ENCODE measurements at regions not wholly inside any gene's neighbourhood (a gene's known extent, or its start where the extent isn't known, plus 50 kb on each side); places are given as distances from the start of the nearest gene placed in this dataset.

DNA sequence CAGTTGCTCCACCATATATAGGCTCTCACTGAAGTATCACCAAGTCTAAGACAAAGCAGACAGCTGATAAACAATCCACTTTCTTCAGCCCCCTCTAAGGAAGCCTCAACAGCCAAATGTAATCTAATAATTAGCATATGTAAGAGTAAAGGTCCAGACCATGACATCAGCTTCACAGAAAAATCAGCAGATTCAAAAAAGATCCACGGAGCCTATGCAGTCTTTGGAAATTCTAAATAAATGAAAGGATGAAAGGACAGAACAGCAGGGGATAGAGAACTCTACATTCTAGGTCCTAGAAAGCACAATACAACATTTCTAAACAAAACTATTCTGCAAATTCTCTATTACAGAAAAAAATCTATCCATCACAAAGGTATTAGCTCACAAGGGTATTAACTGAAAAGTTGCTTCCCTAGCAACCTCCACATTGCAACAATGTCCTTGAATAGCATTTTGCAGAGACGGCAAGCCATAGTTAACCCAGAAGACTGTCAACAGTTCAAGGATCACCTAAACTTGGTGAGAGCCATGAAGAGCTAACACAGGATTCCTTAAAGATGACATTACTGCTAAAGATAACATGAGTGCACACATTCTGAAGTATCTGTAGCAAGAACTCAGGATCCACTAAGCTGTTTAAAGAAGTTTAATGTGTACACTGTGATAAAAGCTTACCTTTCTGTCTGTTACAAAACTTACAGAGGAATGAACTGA, 74.3 kb downstream of the SIPA1L2 start:
- DNase-seq (ENCODE audit: low read depth), result peak; percentile 12

DNA sequence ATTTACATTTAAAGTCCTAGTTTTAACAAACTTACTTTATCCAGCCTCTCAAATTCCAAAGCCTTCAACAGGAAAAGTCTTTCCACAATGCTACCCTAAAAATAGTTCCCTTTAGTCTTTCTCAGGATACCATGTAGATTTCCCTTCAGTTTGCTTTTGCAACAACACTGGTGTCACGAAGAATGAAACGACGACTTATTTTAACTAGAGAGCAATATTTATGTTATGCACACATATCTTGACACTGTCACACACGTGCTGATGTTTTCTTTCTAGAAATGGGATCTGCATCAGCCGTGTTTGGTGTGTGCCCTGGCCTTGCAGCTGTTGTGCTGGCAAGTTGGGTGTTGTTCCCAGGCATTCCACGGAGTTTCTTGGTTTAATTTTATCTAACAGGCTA, 75.5 kb downstream of the SIPA1L2 start:
- DNase-seq (ENCODE audit: low read depth), result peak; percentile 12

DNA sequence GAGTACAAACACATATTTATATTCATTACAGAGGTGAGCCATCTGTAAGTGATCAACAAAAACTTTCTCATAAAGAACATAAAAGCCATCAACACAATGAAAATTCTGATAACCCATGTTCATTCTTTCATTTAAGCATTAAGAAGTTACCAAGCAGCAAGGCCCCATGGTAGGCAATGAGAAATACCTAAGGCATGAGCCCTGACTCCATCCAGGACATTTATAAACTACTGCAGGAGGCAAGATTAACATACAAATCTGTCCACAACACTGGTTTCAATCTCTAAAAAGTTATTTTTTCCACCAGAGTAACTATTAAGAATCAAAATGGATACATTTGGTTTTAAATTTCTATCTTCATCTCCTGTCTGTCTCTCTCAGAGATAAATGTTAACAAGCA, 76.1 kb downstream of the SIPA1L2 start:
- DNase-seq (ENCODE audit: low read depth), result peak; percentile 61

DNA sequence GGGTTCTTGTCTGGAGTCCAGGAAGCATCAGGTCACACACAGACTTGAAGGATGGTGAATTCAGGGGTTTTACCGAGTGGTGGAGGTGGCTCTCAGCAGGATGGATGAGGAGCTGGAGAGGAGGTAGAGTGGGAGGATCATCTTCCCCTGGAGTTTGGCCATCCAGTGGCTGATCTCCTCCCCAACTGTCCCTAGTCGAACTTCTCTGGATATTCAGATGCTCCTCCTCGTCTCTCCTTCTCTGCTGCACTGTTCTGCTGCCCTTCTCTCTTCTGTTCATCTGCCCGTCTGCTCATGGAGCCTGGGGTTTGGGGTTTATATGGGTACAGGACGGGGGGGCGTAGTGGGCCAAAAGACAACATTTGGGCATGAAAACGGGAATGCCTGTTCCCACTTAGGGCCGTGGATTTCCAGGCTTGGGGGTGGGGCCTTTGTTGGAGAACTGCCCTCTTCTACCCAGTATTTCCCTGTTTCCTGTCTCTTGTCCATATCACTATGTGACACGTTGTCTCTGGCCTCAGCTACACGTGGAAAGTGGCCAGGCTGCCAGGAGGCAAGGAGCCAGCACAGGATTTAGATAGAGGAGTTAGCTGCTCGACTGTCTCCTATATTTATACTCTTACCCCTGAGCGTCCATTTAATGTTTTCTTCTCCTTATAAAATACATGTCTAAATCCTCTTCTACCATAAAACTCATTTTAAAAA, 76.7 kb downstream of the SIPA1L2 start:
- peak; percentile 51 for DNase-seq (ENCODE audit: low read depth)

DNA sequence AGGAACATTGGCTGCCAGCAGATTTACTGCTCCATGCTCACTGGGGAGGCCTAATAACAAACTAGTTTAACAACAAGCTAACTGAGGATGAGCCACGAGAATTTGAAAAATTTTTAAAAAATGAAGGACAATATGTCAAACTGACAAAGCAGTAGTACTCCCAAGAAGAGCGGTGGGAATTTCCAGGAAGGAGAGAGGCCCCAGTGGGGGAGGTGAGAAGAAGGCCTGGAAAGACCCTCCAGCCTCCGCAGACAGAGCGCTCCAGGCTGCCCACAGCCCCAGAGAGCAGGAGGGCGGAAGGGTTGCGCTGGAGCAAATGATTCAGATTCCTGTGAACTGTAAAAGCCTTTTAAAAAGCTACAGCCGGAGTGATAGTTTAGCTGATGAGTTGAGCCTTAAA, 78.5 kb downstream of the SIPA1L2 start:
- DNase-seq (ENCODE audit: low read depth), result no peak

DNA sequence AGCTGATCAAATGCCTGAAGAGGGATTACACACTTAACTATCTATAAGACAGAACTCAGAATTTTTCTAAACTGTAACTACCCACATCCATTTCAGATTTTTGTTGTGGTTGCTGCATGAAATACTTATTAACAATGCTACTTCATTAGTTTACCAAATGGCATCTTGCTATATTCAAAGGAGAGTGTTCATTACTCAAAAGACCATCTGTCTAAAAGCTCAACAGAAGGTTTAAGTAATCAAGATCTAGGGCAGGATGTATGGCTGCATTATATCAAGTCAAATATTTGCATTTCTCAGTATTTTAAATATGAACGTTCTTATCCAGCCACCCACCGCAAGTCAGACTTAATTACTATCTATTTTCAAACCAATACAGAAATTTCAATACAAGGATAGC, 79.9 kb downstream of the SIPA1L2 start:
- no peak for DNase-seq (ENCODE audit: low read depth)

DNA sequence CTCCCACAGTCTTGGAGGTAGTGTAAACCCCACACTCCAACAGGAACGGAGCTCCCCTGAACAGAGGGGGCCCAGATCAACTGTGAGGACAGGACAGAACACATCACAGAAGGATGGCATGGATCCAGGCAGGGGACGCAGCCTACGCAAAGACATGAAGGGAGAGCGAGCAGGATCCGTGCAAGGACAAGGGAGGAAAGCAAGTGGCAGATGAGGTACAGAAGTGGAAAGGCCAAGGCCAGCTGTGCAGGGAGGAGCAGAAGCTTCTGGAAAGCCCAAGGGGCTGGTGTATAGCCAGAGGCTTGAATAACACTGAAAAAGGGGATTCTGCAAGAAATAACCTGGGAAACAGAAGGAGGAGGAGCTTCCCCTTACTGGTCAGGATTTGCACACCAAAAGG, 81.2 kb downstream of the SIPA1L2 start:
- no peak for DNase-seq (ENCODE audit: low read depth)

DNA sequence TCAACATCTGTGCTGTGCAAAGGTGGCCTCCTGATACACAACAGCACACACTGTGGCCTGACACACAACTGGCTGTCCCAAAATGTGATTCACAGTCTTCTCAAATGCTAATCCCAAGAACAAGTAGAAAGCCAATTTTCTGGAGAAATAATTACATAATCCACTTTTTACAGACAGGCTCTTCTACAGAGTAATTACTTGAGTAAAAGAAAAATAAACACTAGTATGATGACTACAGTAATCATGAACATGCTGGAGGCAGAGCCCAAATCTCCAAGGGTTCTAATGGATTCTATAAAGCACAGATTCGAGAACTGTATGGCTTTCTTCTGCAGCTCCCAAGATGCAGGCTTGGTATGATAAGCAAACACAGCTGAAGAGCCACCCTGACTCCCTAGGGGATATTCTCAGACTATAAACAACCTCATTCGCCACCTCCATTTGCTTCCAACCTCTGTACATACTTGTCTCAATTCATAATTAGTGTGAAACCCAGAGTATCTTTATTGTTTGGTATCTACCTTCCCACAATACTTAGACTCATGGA, 81.9 kb downstream of the SIPA1L2 start:
- peak; percentile 28 for DNase-seq (ENCODE audit: low read depth)

DNA sequence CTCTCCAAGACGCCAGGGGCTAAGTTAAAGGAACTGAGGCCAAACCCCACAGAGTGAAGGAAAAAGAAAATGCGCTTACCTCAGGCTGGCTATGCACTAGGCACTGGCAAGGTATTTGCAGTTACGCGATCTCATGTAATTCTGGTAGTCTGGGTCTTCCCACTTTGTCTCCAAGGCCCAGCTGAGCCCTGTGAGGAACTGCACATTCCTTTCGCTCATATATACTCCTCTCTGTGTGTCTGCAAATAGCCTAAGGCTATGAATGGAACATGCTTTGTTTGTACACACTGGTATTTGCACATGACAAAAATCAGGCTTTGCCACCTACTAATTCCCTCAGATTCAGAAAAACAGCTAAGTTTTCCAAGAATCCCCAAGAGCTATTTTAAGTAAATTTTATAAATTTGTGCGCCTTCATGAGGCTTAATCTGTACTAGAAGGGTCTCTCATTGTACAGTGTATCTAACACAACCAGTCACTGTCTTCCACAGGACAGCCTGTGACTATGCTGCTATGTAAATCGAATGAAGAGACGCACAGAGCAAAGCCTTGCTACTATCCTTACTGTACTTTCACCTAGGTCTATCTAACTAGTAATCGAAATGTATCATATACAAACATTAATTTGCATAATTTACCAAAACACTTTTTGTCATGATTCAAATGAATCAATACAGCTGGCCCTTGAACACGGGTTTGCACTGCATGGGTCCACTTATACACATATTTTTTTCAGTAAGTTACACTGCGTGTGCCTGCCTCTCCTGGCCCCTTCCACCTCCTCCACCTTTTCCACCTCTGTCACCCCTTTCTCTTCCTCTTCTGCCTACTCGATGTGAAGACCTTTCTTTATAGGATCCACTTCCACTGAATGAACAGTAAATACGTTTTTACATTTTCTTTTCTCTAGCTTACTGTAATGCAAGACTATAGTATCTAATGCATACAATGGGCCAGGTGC, 87.0 kb downstream of the SIPA1L2 start:
- peak; percentile 11 for DNase-seq (ENCODE audit: low read depth)

DNA sequence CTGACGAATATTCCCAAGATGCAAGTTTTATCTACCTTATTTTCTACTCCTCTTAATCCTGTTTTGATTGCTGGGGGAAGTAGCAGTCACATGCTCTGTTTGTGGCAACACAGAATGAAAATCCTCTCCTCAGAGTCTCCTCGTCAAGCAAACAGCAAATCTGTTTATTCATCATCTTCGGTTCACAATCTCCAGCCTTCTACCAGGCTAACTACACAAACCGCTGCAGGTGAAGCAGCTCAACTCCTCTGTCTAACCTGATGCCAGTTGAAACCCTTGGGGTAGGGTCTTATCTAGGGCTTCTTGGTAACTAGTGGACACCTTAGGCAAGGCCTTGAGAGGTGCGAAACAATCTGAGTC, 91.0 kb downstream of the SIPA1L2 start:
- no peak for DNase-seq (ENCODE audit: low read depth)

DNA sequence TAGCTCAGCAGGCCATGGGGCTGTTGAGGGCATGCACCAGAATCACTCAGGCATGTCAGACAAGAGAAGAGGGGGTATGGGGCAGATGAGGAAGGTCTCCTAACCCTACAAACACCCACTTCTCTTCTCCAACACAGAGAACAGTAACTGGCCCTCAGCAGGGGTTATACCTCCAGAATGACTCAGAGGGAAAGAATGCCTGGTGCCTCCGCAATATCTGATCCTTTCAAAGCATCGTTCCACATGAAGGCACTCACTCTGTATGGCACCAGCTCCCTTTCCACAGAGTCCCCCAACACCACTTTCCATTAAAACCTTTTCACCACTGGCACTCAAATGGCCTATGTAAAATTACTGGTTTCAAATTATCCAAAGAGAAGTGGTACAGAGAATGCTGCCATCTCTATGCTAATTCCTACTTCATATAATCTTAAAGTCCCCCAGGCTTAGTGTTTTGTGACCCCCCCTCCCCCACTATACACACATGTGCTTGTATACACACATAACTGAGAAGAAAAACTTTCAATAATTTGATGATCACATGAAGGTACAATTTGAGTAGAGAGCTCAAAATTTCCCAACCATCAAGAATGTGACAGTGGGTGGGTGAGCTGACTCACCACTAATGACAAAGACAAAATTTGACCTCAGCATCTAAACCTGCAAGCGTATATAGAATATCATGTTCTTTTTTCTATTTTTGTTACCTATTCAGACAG, 91.5 kb downstream of the SIPA1L2 start:
- peak; percentile 32 for DNase-seq (ENCODE audit: low read depth)

DNA sequence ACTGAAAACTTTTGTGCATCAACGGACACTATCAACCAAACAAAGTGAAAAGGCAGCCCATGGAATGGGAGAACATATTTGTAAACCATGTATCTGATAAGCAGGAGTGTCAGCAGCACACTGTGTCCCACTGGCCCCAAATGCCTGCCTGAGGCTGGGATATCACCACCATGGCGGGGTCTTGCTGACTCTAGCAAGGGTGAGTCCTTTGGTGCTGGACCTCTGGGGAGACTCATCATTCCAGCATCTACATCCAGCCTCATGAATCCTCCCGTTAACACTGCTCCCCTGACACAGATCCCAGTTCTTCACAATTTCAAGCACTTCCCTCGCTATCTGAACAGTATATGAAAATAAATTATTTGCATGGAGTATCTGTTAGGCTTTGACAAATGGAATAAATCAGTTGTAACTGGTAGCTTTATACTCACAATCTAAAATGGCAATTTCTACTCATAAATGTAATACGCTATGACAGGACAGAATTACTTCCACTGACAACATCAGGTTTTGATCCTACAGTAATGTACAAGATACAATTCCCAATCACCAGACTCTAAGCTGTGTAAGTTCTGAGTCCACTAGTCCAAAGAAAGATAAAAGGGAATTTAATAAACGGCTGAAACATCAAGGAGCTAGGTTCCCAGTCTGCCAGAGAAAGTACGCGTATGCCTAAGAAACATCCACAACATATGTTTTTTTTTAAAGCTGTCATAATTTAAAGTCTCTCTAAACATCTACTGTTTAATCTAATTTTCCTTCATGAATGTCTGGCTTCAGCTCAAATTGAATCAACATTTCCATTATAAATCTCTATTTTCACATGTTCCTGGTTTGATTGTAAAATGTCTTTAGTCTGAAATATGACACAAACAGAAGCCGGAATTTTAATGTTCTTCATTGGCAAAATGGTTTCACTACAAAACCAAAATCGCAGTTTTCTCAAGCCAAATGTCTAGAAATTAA, 95.1 kb downstream of the SIPA1L2 start:
- no peak for DNase-seq (ENCODE audit: low read depth)

DNA sequence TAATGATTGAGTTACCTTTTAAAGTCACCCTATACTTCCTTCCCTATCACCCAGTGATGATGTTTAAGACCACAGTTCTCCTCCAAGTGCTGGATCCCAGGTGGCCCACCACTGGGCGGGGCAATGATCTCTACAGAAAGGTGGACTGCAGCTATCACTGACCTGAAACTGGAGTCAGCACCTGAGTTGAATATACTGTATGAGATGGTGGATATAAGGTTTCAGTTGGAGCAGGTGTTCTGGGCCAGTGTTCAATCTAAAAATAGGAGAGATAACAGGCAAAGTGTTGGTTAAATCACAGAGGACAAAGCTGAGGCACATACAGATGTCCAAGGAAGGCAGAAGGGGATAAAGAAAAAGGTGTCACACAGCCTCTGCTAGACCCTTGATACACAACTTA, 96.6 kb downstream of the SIPA1L2 start:
- DNase-seq (ENCODE audit: low read depth), result no peak

DNA sequence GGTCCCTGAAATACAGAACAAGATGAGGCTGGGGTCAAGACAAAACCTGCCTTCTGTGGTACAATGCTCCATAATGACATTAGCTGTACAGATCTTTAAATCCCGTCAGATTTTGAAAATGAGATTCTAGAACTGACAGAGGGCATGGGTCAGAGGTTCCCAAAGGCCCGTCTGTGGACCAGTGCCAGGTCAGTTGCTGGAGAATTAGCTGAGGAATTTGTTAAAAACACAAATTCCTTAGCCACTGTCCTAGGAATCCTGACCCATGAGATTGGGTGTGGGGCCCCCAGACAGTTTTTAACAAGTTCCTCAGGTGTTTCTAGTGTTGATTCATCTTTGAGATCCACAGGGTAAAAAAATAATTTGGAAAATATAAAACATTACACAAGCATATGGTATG, 97.0 kb downstream of the SIPA1L2 start:
- DNase-seq (ENCODE audit: low read depth), result no peak

DNA sequence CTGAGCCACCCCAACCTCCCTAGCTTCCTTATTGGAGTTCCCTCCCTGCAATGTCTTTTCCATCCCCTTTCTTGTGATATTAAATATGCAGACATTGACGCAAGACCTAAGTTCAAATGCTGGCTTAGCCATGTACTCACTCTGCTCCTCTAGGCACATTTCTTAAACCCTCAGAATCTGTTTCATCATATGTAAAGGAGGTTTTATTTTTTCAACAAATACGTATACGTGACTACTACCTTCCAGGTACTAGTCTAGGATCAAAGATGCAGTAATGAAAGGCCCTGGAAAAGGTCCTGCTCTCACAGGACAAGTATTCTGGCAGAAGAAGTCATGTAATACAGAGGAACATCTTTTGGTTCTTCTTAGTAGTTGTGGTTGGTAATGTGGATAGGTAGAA, 98.6 kb downstream of the SIPA1L2 start:
- no peak for DNase-seq (ENCODE audit: low read depth)

DNA sequence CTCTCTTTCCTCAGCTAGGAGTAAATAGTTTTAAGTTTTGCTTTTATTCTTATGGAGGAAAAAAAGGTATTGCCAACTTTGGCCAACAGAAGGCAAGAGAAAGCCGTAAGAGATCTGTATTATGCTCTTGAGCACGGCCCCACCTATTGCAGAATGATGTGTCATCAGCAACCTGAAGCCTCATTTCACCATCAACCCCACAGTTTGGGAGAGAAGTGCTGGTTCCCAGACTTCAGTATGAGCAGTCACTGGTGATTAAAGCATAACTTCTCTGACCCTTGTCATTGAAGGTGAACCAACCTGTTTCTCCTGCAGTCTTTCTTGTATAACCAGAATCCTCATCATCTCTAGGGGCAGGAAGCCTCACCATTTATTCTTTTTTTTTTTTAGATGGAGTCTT, 100.2 kb downstream of the SIPA1L2 start:
- DNase-seq (ENCODE audit: low read depth), result no peak

DNA sequence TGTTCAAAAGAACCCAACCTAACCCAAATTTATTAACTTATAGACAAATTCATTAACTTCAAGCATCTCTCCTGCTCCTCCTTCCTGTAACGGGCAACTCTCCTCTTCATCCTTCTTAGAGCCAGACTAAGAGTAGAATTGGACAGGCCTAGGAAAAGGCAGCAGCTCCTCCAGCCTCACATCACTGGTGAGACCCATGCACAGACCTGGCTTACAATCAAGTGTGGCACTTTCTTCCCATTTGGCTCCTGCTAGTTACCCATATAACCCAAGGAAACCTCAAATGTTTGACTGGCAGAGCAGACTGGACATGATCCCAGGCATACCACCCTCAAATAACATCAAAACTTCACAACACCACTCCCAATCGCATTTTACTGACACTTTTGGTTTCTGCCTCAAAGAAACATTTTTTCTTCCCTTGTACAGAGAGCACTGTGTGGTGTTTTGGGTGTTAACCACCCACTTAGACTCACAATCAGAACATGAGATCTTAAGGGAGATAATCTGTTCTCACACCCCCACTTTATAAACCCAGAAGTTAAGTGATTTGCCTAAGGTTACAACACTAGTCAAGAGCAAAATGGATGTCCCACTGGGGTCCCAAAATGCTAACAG, 101.4 kb downstream of the SIPA1L2 start:
- no peak for DNase-seq (ENCODE audit: low read depth)

DNA sequence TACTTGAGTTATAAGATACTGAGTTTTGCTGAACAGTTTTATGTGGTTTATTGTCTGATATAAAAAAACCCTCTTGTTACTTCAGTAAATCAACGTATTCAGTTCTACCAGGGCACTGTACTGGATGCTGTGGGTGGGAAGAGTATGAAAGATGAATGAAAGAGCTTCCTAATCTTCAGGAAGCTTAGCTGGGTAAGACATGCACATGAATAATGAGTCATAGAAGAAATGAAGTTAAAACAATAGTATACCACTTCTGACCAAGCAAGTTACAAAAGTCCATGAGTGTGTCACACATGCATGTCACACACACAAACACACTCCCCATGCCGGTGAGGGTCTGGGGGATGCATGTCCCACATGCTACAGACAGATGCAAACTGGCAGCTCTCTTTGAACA, 105.9 kb downstream of the SIPA1L2 start:
- no peak for DNase-seq (ENCODE audit: low read depth)

DNA sequence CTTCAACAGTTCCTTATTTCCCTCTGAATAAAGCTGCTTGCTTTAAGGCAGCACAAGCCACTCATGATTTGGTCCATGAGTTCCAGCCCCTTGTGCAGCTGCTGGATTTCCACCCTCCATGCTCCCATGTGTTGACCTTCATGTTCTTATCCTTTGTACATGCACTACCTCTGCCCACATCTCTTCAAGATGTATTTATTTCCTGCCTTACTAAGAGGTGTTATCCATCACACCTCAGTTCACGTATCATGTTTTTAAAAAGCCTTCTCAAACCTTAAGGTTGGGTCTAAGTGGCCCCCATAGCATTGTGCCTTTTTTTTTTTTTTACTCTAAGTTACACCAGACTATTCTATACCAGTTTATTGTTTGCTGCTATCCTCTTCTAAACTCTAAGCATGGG, 107.7 kb downstream of the SIPA1L2 start:
- DNase-seq (ENCODE audit: low read depth), result no peak

DNA sequence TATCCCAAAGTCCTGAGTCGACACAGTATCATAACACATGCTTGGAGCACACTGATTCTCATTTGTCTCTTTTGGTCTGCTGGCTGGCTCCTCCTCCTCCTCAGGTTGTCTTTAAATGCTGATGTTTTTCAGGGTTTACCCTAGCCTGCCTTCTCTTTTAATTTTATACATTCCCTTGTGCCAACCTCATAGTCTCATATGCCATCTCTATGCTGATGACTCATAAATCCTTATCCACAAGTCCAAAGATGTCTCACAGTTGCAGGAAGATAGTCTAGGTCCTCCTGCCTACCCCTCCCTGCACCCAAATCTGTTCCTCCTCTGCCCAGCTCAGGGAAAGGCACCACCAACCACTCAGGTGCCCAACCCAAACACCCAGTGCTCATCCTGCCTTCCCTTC, 108.3 kb downstream of the SIPA1L2 start:
- DNase-seq (ENCODE audit: low read depth), result no peak
